SK-N-SH (cell line): ENCODE measurements at regions not wholly inside any gene's neighbourhood (a gene's known extent, or its start where the extent isn't known, plus 50 kb on each side); places are given as distances from the start of the nearest gene placed in this dataset.

Source experiments
- CTCF ChIA-PET: fragments of 300-600, 350-600 bp; formaldehyde crosslinking; extraction: SDS; loops from one replicate; lab custom pipeline; 2021; lab: Yijun Ruan, JAX
- POLR2A ChIA-PET: fragments of 350-600 bp; sonication (Branson Sonifier 250); formaldehyde crosslinking; extraction: SDS; loops from one replicate; lab custom pipeline; 2020; ENCODE audit warnings: antibody characterized with exemption, inconsistent platforms; lab: Yijun Ruan, JAX
- DNase-seq: peaks from one replicate; pipeline ENCODE4 v3.0.0; 2012
- H2AFZ ChIP-seq: fragments of 200-600 bp; sonication (generic); 2 replicates; pipeline ENCODE4 v1.8.1; 2016; ENCODE audit warnings: antibody characterized with exemption, mild to moderate bottlenecking, low read depth
- H3F3A ChIP-seq: fragments of 200-600 bp; sonication (generic); replicated peaks from 2 replicates; pipeline ENCODE3; 2016; ENCODE audit warnings: antibody characterized with exemption, mild to moderate bottlenecking; ENCODE audit not compliant: insufficient read depth
- H3K27ac ChIP-seq, 2 experiments: fragments of 200-500 bp in 1 of 2; fragments of 200-600 bp in 1 of 2; sonication (Bioruptor generic) in 1 of 2; sonication (generic), shearing (Covaris generic) in 1 of 2; 2 replicates each; pipeline versions ENCODE4 v1.5.1 to v1.6.1; 2014 to 2016; ENCODE audit warnings: low read depth in 2 of 2, inconsistent platforms in 1 of 2, low read length in 1 of 2, mild to moderate bottlenecking in 1 of 2, mixed read lengths in 1 of 2
- H3K27me3 ChIP-seq: fragments of 200-600 bp; sonication (generic), shearing (Covaris generic); 2 replicates; pipeline ENCODE4 v1.6.1; 2016; ENCODE audit warnings: mixed run types; ENCODE audit not compliant: insufficient read depth
- H3K36me3 ChIP-seq, 2 experiments: fragments of 200-500 bp in 1 of 2; fragments of 200-600 bp in 1 of 2; sonication (Bioruptor generic) in 1 of 2; sonication (generic) in 1 of 2; replicated peaks in 1 of 2; 2 replicates each; pipeline versions ENCODE3 to v1.5.1; 2014 to 2016; ENCODE audit warnings: low read length in 1 of 2, mild to moderate bottlenecking in 1 of 2; ENCODE audit not compliant: insufficient read depth in 2 of 2, control insufficient read depth in 1 of 2
- H3K4me1 ChIP-seq, 2 experiments: fragments of 200-500 bp in 1 of 2; fragments of 200-600 bp in 1 of 2; sonication (Bioruptor generic) in 1 of 2; sonication (generic), shearing (Covaris generic) in 1 of 2; 2 replicates each; pipeline versions ENCODE4 v1.5.1 to v1.6.1; 2014 to 2016; ENCODE audit warnings: low read depth in 1 of 2, low read length in 1 of 2, mixed run types in 1 of 2; ENCODE audit not compliant: insufficient read depth in 2 of 2, control insufficient read depth in 1 of 2
- H3K4me2 ChIP-seq: fragments of 200-600 bp; sonication (generic), shearing (Covaris generic); 2 replicates; pipeline ENCODE4 v1.6.1; 2017; ENCODE audit warnings: mixed run types
- H3K4me3 ChIP-seq, 2 experiments: fragments of 200-500 bp in 1 of 2; fragments of 200-600 bp in 1 of 2; sonication (Bioruptor generic) in 1 of 2; sonication (generic), shearing (Covaris generic) in 1 of 2; 2 replicates each; pipeline versions ENCODE4 v1.5.1 to v1.8.1; 2014 to 2016; ENCODE audit warnings: low read depth in 2 of 2, inconsistent platforms in 1 of 2, low read length in 1 of 2, mild to moderate bottlenecking in 1 of 2, mixed read lengths in 1 of 2, moderate library complexity in 1 of 2
- H3K79me2 ChIP-seq: fragments of 200-600 bp; sonication (generic); 2 replicates; pipeline ENCODE4 v1.8.1; 2017; ENCODE audit warnings: mild to moderate bottlenecking; ENCODE audit not compliant: insufficient read depth
- H3K9ac ChIP-seq: fragments of 200-600 bp; sonication (generic); 2 replicates; pipeline ENCODE4 v1.6.1; 2017; ENCODE audit warnings: mixed run types
- H3K9me2 ChIP-seq: fragments of 200-600 bp; sonication (generic); 2 replicates; pipeline ENCODE4 v1.6.1; 2017; ENCODE audit warnings: mixed run types
- H3K9me3 ChIP-seq: fragments of 200-600 bp; sonication (generic); 2 replicates; pipeline ENCODE4 v1.6.1; 2017; ENCODE audit warnings: mixed run types, mild to moderate bottlenecking, moderate library complexity
- H4K20me1 ChIP-seq: fragments of 200-600 bp; sonication (generic); 2 replicates; pipeline ENCODE4 v1.6.1; 2017; ENCODE audit warnings: mild to moderate bottlenecking, mixed run types; ENCODE audit not compliant: insufficient read depth
- ELF1 ChIP-seq: IDR thresholded peaks from 2 replicates; pipeline ENCODE4 v1.4.0; 2012
- EP300 ChIP-seq, 2 experiments: IDR thresholded peaks; 2 replicates each; pipeline versions ENCODE4 v1.4.0 to v1.6.1; 2012; ENCODE audit warnings: borderline replicate concordance in 1 of 2, low read depth in 1 of 2, low read length in 1 of 2
- GABPA ChIP-seq: IDR thresholded peaks from 2 replicates; pipeline ENCODE4 v1.4.0; 2012; ENCODE audit warnings: low read depth, mild to moderate bottlenecking
- NFIC ChIP-seq: IDR thresholded peaks from 2 replicates; pipeline ENCODE4 v1.4.0; 2012; ENCODE audit warnings: borderline replicate concordance
- NRF1 ChIP-seq: IDR thresholded peaks from 2 replicates; pipeline ENCODE4 v1.6.1; 2012; ENCODE audit warnings: low read depth, mild to moderate bottlenecking, low read length
- PBX3 ChIP-seq: IDR thresholded peaks from 2 replicates; pipeline ENCODE4; 2012
- RAD21 ChIP-seq: IDR thresholded peaks from 2 replicates; pipeline ENCODE4 v1.6.1; 2012; ENCODE audit warnings: mild to moderate bottlenecking, low read length
- RFX5 ChIP-seq: IDR thresholded peaks from 2 replicates; pipeline ENCODE4 v1.6.1; 2012; ENCODE audit warnings: mild to moderate bottlenecking, improper control_type of control experiment, low read length
- SIN3A ChIP-seq: IDR thresholded peaks from 2 replicates; pipeline ENCODE4 v1.6.1; 2012; ENCODE audit warnings: low read depth, mild to moderate bottlenecking, low read length, moderate library complexity, borderline replicate concordance
- TAF1 ChIP-seq: IDR thresholded peaks from 2 replicates; pipeline ENCODE4 v1.6.1; 2012; ENCODE audit warnings: low read depth, mild to moderate bottlenecking, low read length, moderate library complexity, borderline replicate concordance
- WGBS: methylation state at CpG from one replicate; pipeline ENCODE4 v1.1.6; 2017; ENCODE audit warnings: low lambda C conversion rate; 5-methylcytosine and 5-hydroxymethylcytosine counted together
- TF ChIP-seq, protein P1 (sequence below): IDR thresholded peaks from 2 replicates; pipeline ENCODE4 v1.6.1; 2012; ENCODE audit warnings: mild to moderate bottlenecking, low read depth, low read length, moderate library complexity
- TF ChIP-seq, protein P2 (sequence below): fragments of 150-350 bp; IDR thresholded peaks from 2 replicates; pipeline ENCODE4 v1.6.1; 2017; ENCODE audit warnings: antibody characterized with exemption, low read length, low read depth, borderline replicate concordance

- WGBS, result 33% methylated on average over 2 of the region's 2 CpGs
- CTCF ChIA-PET, result interaction anchor here (1.5 kb wide), 1 partner anchor 17 kb away, joined by 3 read pairs; no protein-coding TSS in a partner anchor
These were observed 413.0 kb upstream of the RBMS3 start for GRCh38 chr3:28867836-28868235.

DNA sequence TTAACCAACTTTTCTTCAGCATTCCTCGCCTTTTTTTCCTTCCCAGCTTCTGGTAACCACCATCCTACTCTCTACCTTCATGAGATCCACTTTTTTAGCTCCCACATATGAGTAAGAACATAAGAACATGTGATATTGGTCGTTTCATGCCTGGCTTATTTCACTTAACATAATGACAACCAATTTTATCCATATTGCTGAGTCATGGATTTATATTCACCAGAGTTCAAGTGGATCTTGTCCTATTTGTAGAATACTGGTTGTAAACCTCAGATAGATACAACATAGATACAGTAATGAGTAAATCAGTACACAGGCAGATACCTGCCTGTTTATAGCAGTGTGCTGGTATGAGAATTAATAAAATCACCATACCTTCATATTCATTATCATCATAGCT lies 412.0 kb upstream of the RBMS3 start:
- Histone ChIP-seq H3K4me1 (no peaks in the 10 kb centered on the region), H3K4me3 (no peak overlapping the region), H3F3A (no peaks in the 10 kb centered on the region), H3K4me2 (no peak overlapping the region), H3K9me3 (no peaks in the 10 kb centered on the region), H3K27ac (no peak overlapping the region), H4K20me1 (no peaks in the 10 kb centered on the region), H3K27me3 (no peaks in the 10 kb centered on the region; the same call in 1 of the 2 replicates), H3K36me3 (no peaks in the 10 kb centered on the region), H2AFZ (no peak overlapping the region), H3K9me2 (no peaks in the 10 kb centered on the region), H3K9ac (no peak overlapping the region), H3K79me2 (no peaks in the 10 kb centered on the region)
- DNase-seq, result no peak
- ChIA-PET POLR2A (no interaction called here), CTCF (interaction anchor here (1.4 to 1.5 kb wide), 2 partner anchors 10 to 16 kb away, joined by 3 to 4 read pairs; no protein-coding TSS in a partner anchor)
- WGBS, result 28% methylated on average over 2 of the region's 2 CpGs
- TF ChIP-seq RFX5, result no peak
- no peak for TF ChIP-seq TAF1
- TF ChIP-seq ELF1, result no peak
- TF ChIP-seq GABPA, result no peak
- no peak for TF ChIP-seq EP300 (IDR thresholded peaks at IDR 0.05; ENCODE audit: borderline replicate concordance in 1 of 2, low read depth in 1 of 2, low read length in 1 of 2)
- TF ChIP-seq, protein P1, sequence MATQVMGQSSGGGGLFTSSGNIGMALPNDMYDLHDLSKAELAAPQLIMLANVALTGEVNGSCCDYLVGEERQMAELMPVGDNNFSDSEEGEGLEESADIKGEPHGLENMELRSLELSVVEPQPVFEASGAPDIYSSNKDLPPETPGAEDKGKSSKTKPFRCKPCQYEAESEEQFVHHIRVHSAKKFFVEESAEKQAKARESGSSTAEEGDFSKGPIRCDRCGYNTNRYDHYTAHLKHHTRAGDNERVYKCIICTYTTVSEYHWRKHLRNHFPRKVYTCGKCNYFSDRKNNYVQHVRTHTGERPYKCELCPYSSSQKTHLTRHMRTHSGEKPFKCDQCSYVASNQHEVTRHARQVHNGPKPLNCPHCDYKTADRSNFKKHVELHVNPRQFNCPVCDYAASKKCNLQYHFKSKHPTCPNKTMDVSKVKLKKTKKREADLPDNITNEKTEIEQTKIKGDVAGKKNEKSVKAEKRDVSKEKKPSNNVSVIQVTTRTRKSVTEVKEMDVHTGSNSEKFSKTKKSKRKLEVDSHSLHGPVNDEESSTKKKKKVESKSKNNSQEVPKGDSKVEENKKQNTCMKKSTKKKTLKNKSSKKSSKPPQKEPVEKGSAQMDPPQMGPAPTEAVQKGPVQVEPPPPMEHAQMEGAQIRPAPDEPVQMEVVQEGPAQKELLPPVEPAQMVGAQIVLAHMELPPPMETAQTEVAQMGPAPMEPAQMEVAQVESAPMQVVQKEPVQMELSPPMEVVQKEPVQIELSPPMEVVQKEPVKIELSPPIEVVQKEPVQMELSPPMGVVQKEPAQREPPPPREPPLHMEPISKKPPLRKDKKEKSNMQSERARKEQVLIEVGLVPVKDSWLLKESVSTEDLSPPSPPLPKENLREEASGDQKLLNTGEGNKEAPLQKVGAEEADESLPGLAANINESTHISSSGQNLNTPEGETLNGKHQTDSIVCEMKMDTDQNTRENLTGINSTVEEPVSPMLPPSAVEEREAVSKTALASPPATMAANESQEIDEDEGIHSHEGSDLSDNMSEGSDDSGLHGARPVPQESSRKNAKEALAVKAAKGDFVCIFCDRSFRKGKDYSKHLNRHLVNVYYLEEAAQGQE, result no peak
- TF ChIP-seq RAD21, result no peak
- TF ChIP-seq NRF1, result no peak
- TF ChIP-seq PBX3, result no peak

More at GRCh38 chr3:28867836-28868235, 413.0 kb upstream of the RBMS3 start:
- Histone ChIP-seq H3K9ac (no peak overlapping the region), H4K20me1 (no peaks in the 10 kb centered on the region), H3K79me2 (no peaks in the 10 kb centered on the region), H3K4me1 (no peaks in the 10 kb centered on the region), H3K4me2 (no peak overlapping the region), H3K9me2 (no peaks in the 10 kb centered on the region), H3K9me3 (no peaks in the 10 kb centered on the region), H3K27ac (no peak overlapping the region), H3F3A (no peaks in the 10 kb centered on the region), H2AFZ (no peak overlapping the region), H3K4me3 (no peak overlapping the region), H3K27me3 (no peaks in the 10 kb centered on the region; the same call in 1 of the 2 replicates), H3K36me3 (no peaks in the 10 kb centered on the region)
- POLR2A ChIA-PET, result no interaction called here
- TF ChIP-seq NFIC (no peak), SIN3A (no peak)
- TF ChIP-seq, protein P2, sequence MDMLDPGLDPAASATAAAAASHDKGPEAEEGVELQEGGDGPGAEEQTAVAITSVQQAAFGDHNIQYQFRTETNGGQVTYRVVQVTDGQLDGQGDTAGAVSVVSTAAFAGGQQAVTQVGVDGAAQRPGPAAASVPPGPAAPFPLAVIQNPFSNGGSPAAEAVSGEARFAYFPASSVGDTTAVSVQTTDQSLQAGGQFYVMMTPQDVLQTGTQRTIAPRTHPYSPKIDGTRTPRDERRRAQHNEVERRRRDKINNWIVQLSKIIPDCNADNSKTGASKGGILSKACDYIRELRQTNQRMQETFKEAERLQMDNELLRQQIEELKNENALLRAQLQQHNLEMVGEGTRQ, result no peak
- DNase-seq, result no peak
